HEK293 (cell line): ENCODE measurements at regions not wholly inside any gene's neighbourhood (a gene's known extent, or its start where the extent isn't known, plus 50 kb on each side); places are given as distances from the start of the nearest gene placed in this dataset.

Source experiments
- CTCF ChIA-PET: fragments of 350-600 bp; formaldehyde crosslinking; extraction: SDS; loops from one replicate; lab custom pipeline; 2021; ENCODE audit warnings: antibody characterized with exemption; lab: Yijun Ruan, JAX
- POLR2A ChIA-PET: fragments of 300-600 bp; formaldehyde crosslinking; extraction: SDS; loops from one replicate; lab custom pipeline; 2020; ENCODE audit warnings: antibody characterized with exemption, inconsistent platforms; lab: Yijun Ruan, JAX
- H3K27ac ChIP-seq: fragments of 200-500 bp; sonication (Bioruptor generic); 2 replicates; pipeline ENCODE4 v1.5.1; 2014; ENCODE audit warnings: low read depth, low read length, control low read depth, inconsistent platforms; ENCODE audit errors: extremely low read depth
- H3K36me3 ChIP-seq, 2 experiments: fragments of 200-500 bp in 1 of 2; sonication (Bioruptor generic) in 1 of 2; 1 replicate in 1 of 2; 2 replicates in 1 of 2; pipeline ENCODE4 v1.5.1; 2014 to 2017; ENCODE audit warnings: inconsistent platforms in 2 of 2, low read length in 2 of 2; ENCODE audit not compliant: control insufficient read depth in 2 of 2, insufficient read depth in 1 of 2
- H3K4me1 ChIP-seq: fragments of 200-500 bp; sonication (Bioruptor generic); 2 replicates; pipeline ENCODE4 v1.5.1; 2014; ENCODE audit warnings: mild to moderate bottlenecking, low read length, inconsistent platforms; ENCODE audit not compliant: control insufficient read depth, insufficient read depth
- H3K4me3 ChIP-seq: 2 replicates; pipeline ENCODE4 v1.5.1; 2011; ENCODE audit warnings: low read depth, mild to moderate bottlenecking, control low read depth, low read length, moderate library complexity
- H3K9me3 ChIP-seq: fragments of 200-500 bp; sonication (Bioruptor generic); 2 replicates; pipeline ENCODE4 v1.5.1; 2014; ENCODE audit warnings: low read depth, low read length, inconsistent platforms; ENCODE audit not compliant: control insufficient read depth, insufficient read depth
- EGR2 ChIP-seq: fragments of 450-650 bp; formaldehyde crosslinking; IDR thresholded peaks from 2 replicates; pipeline ENCODE4 v1.5.1; 2016; ENCODE audit warnings: low read depth, missing biosample characterization, missing genetic modification characterization
- GLIS1 ChIP-seq: fragments of 450-650 bp; formaldehyde crosslinking; IDR thresholded peaks from 2 replicates; pipeline ENCODE4 v1.5.1; 2016; ENCODE audit warnings: missing biosample characterization, missing genetic modification characterization
- IKZF3 ChIP-seq: fragments of 450-650 bp; IDR thresholded peaks from 2 replicates; pipeline ENCODE4 v1.5.0; 2018; ENCODE audit warnings: missing biosample characterization, mild to moderate bottlenecking, missing genetic modification characterization, moderate library complexity
- KLF10 ChIP-seq: fragments of 450-650 bp; IDR thresholded peaks from 2 replicates; pipeline ENCODE4 v1.5.1; 2018; ENCODE audit warnings: missing biosample characterization, mild to moderate bottlenecking, missing genetic modification characterization
- PBX3 ChIP-seq: sonication (generic); formaldehyde crosslinking; IDR thresholded peaks from 2 replicates; pipeline ENCODE4 v1.8.1; 2022; ENCODE audit warnings: mild to moderate bottlenecking, moderate library complexity, missing genetic modification reagents
- PRDM2 ChIP-seq: fragments of 450-650 bp; formaldehyde crosslinking; IDR thresholded peaks from 2 replicates; pipeline ENCODE4 v1.5.1; 2016; ENCODE audit warnings: missing biosample characterization, missing genetic modification characterization, borderline replicate concordance
- TRIM28 ChIP-seq: IDR thresholded peaks from 2 replicates; pipeline ENCODE4 v1.6.1; 2011; ENCODE audit warnings: low read length, control low read depth, borderline replicate concordance
- ZBTB17 ChIP-seq: fragments of 450-650 bp; formaldehyde crosslinking; IDR thresholded peaks from 2 replicates; pipeline ENCODE4 v1.5.1; 2016; ENCODE audit warnings: missing biosample characterization, missing genetic modification characterization
- ZBTB8A ChIP-seq: fragments of 450-650 bp; formaldehyde crosslinking; IDR thresholded peaks from 2 replicates; pipeline ENCODE4 v1.5.1; 2016; ENCODE audit warnings: missing biosample characterization, missing genetic modification characterization
- ZIC2 ChIP-seq: fragments of 450-650 bp; formaldehyde crosslinking; IDR thresholded peaks from 2 replicates; pipeline ENCODE4 v1.5.1; 2016; ENCODE audit warnings: missing biosample characterization, missing genetic modification characterization
- ZNF121 ChIP-seq: fragments of 450-650 bp; formaldehyde crosslinking; IDR thresholded peaks from 2 replicates; pipeline ENCODE4 v1.5.1; 2016; ENCODE audit warnings: missing biosample characterization, missing genetic modification characterization
- ZNF223 ChIP-seq: fragments of 450-650 bp; formaldehyde crosslinking; IDR thresholded peaks from 2 replicates; pipeline ENCODE4 v1.5.1; 2016; ENCODE audit warnings: missing biosample characterization, missing genetic modification characterization
- ZNF26 ChIP-seq: fragments of 450-650 bp; formaldehyde crosslinking; IDR thresholded peaks from 2 replicates; pipeline ENCODE4 v1.5.1; 2016; ENCODE audit warnings: missing biosample characterization, missing genetic modification characterization
- ZNF350 ChIP-seq: fragments of 450-650 bp; formaldehyde crosslinking; IDR thresholded peaks from 2 replicates; pipeline ENCODE4 v1.5.0; 2017; ENCODE audit warnings: missing biosample characterization, mild to moderate bottlenecking, missing genetic modification characterization
- ZNF423 ChIP-seq: fragments of 450-650 bp; formaldehyde crosslinking; IDR thresholded peaks from 2 replicates; pipeline ENCODE4 v1.5.1; 2016; ENCODE audit warnings: missing biosample characterization, missing genetic modification characterization
- ZNF433 ChIP-seq: fragments of 450-650 bp; formaldehyde crosslinking; IDR thresholded peaks from 2 replicates; pipeline ENCODE4 v1.5.1; 2016; ENCODE audit warnings: missing biosample characterization, missing genetic modification characterization, low read depth
- ZNF521 ChIP-seq: fragments of 450-650 bp; formaldehyde crosslinking; IDR thresholded peaks from 2 replicates; pipeline ENCODE4 v1.5.1; 2017; ENCODE audit warnings: missing biosample characterization, mild to moderate bottlenecking, missing genetic modification characterization
- ZNF544 ChIP-seq: fragments of 450-650 bp; formaldehyde crosslinking; IDR thresholded peaks from 2 replicates; pipeline ENCODE4 v1.5.0; 2017; ENCODE audit warnings: missing biosample characterization, missing genetic modification characterization
- ZNF548 ChIP-seq: fragments of 450-650 bp; formaldehyde crosslinking; IDR thresholded peaks from 2 replicates; pipeline ENCODE4 v1.5.1; 2016; ENCODE audit warnings: missing biosample characterization, missing genetic modification characterization
- ZNF555 ChIP-seq: fragments of 450-650 bp; formaldehyde crosslinking; conservative IDR thresholded peaks from 2 replicates; pipeline ENCODE4 v1.5.1; 2017; ENCODE audit warnings: missing biosample characterization, mild to moderate bottlenecking, missing genetic modification characterization, inconsistent platforms
- ZNF701 ChIP-seq: fragments of 450-650 bp; formaldehyde crosslinking; IDR thresholded peaks from 2 replicates; pipeline ENCODE4 v1.5.1; 2016; ENCODE audit warnings: missing biosample characterization, missing genetic modification characterization
- ZNF707 ChIP-seq: fragments of 450-650 bp; formaldehyde crosslinking; IDR thresholded peaks from 2 replicates; pipeline ENCODE4 v1.5.1; 2016; ENCODE audit warnings: missing biosample characterization, missing genetic modification characterization
- ZNF792 ChIP-seq: fragments of 450-650 bp; formaldehyde crosslinking; IDR thresholded peaks from 2 replicates; pipeline ENCODE4 v1.5.1; 2016; ENCODE audit warnings: missing biosample characterization, missing genetic modification characterization
- ZNF837 ChIP-seq: fragments of 450-650 bp; formaldehyde crosslinking; IDR thresholded peaks from 2 replicates; pipeline ENCODE4 v1.5.1; 2016; ENCODE audit warnings: missing biosample characterization, missing genetic modification characterization
- ZNF843 ChIP-seq: fragments of 450-650 bp; formaldehyde crosslinking; IDR thresholded peaks from 2 replicates; pipeline ENCODE4 v1.5.1; 2016; ENCODE audit warnings: missing biosample characterization, missing genetic modification characterization
- ZSCAN30 ChIP-seq: fragments of 450-650 bp; IDR thresholded peaks from 2 replicates; pipeline ENCODE4 v1.5.1; 2018; ENCODE audit warnings: missing biosample characterization, mild to moderate bottlenecking, missing genetic modification characterization, moderate library complexity
- ZXDB ChIP-seq: fragments of 450-650 bp; formaldehyde crosslinking; IDR thresholded peaks from 2 replicates; pipeline ENCODE4 v1.5.1; 2016; ENCODE audit warnings: missing biosample characterization, missing genetic modification characterization
- TF ChIP-seq, protein P1 (sequence below): fragments of 450-650 bp; formaldehyde crosslinking; IDR thresholded peaks from 2 replicates; pipeline ENCODE4 v1.5.1; 2017; ENCODE audit warnings: missing biosample characterization, missing genetic modification characterization

DNA sequence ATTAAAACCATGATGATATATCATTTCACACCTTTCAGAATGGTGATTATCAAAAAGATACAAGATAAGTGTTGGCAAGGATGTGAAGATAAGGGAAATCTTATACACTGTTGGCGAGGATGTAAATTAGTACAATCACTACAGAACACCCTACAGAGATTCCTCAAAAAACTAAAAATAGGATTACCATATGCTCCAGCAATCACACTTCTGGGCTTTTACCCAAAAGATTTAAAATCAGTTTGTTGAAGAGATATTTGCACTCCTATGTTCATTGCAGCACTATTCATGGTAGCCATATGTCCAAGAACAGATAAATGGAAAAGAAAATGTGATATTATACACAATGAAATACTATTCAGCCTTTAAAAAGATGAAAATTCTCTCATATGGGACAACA lies 240.4 kb downstream of the GABRG1 start (continued):
- TF ChIP-seq PRDM2 (tag by site-specific recombination) = no peak
- no peak for TF ChIP-seq ZNF548 (tag by site-specific recombination)
- no peak for TF ChIP-seq GLIS1
- TF ChIP-seq ZNF433 (tag by site-specific recombination) = no peak
- TF ChIP-seq ZNF843 (tag by site-specific recombination) = no peak
- TF ChIP-seq ZBTB8A (tag by site-specific recombination) = no peak
- TF ChIP-seq ZNF555 (tag by site-specific recombination) = no peak
- TF ChIP-seq ZNF121 (tag by site-specific recombination) = no peak
- TF ChIP-seq ZBTB17 (tag by site-specific recombination) = no peak
- no peak for TF ChIP-seq ZSCAN30 (tag by site-specific recombination)
- no peak for TF ChIP-seq ZNF837
- no peak for TF ChIP-seq IKZF3

DNA sequence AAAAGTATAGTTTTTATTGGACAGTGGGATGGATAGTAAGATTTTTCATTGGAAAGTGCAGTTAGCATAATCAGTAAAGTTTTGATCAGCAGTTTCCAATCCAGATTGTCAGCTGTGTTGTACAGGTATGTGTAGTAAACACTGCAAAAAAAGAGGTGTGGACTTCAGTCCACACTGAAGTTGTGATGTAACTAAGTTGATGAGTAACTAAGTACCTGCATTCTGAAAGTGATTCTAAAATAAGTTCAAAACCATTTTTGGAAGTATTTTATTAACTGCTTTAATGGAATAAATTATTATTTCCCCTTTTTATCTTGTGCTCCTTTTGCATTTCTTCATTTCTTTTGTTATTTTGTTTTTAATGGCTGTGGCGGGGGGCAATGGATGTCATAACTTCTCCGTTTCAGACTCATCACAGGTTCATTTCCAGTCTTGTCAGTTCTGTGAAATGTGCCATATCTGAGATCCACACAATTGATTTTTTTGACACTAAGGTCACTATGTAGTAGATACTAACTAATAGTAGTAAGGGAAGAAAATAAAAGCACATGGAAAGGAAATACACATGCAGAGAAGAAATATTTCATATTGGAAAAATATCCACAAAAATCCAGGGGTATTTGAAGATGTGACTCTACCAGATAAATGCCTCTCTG lies 247.5 kb downstream of the GABRG1 start:
- no peaks in the 10 kb centered on the region for H3K36me3 ChIP-seq
- TF ChIP-seq ZNF701 = no peak
- no peak for TF ChIP-seq ZNF521 (tag by site-specific recombination)
- no peak for TF ChIP-seq ZXDB (tag by site-specific recombination)
- no peak for TF ChIP-seq ZNF223 (tag by site-specific recombination)
- TF ChIP-seq PBX3 (CRISPR knock-in tag) = no peak
- no peak for TF ChIP-seq ZNF544
- no peak for TF ChIP-seq ZNF350
- no peak for TF ChIP-seq ZNF707
- TF ChIP-seq ZNF423 (tag by site-specific recombination) = no peak
- TF ChIP-seq ZNF555 (tag by site-specific recombination) = no peak
- TF ChIP-seq EGR2 (tag by site-specific recombination) = no peak
- TF ChIP-seq ZNF26 (tag by site-specific recombination) = no peak
- TF ChIP-seq ZIC2 (tag by site-specific recombination) = no peak
- no peak for TF ChIP-seq TRIM28
- no peak for TF ChIP-seq KLF10 (tag by site-specific recombination)
- TF ChIP-seq ZNF792 = no peak
- TF ChIP-seq, protein P1, sequence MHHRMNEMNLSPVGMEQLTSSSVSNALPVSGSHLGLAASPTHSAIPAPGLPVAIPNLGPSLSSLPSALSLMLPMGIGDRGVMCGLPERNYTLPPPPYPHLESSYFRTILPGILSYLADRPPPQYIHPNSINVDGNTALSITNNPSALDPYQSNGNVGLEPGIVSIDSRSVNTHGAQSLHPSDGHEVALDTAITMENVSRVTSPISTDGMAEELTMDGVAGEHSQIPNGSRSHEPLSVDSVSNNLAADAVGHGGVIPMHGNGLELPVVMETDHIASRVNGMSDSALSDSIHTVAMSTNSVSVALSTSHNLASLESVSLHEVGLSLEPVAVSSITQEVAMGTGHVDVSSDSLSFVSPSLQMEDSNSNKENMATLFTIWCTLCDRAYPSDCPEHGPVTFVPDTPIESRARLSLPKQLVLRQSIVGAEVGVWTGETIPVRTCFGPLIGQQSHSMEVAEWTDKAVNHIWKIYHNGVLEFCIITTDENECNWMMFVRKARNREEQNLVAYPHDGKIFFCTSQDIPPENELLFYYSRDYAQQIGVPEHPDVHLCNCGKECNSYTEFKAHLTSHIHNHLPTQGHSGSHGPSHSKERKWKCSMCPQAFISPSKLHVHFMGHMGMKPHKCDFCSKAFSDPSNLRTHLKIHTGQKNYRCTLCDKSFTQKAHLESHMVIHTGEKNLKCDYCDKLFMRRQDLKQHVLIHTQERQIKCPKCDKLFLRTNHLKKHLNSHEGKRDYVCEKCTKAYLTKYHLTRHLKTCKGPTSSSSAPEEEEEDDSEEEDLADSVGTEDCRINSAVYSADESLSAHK (tag by site-specific recombination) = no peak
- H3K27ac ChIP-seq = no peak overlapping the region
- CTCF ChIA-PET = interaction anchor here (0.6 kb wide), 1 partner anchor 104 kb away, joined by 7 read pairs; no protein-coding TSS in a partner anchor
- H3K4me3 ChIP-seq = no peak overlapping the region
- H3K9me3 ChIP-seq = no peaks in the 10 kb centered on the region
- POLR2A ChIA-PET = no interaction called here
- H3K4me1 ChIP-seq = no peaks in the 10 kb centered on the region
